ENCODE measurements at regions not wholly inside any gene's neighbourhood (a gene's known extent, or its start where the extent isn't known, plus 50 kb on each side); places are given as distances from the start of the nearest gene placed in this dataset.
"Not testable (repeated sequence)": the region's sequence is repeated elsewhere in the genome, so short reads cannot be mapped to it uniquely, and the experiment has no call there.

GRCh38 chr14:87783071-87783470 is 209.9 kb downstream of the GALC start:
- ATAC-seq, result no peak
- no peak overlapping the region for H3K4me3 Mint-ChIP-seq
- no peak overlapping the region for H3K27ac Mint-ChIP-seq
- CTCF ChIA-PET, result interaction anchor here (1.1 kb wide), 1 partner anchor 22 kb away, joined by 4 read pairs; no protein-coding TSS in a partner anchor
- no peaks in the 10 kb centered on the region for H3K36me3 Mint-ChIP-seq (ENCODE audit: low read depth)
- intact Hi-C loops (cut with DNase I, micrococcal nuclease), result no loop called here
- H3K9me3 Mint-ChIP-seq (ENCODE audit: low read depth), result no peaks in the 10 kb centered on the region
- H3K27me3 Mint-ChIP-seq, result no peaks in the 10 kb centered on the region
- no peak for DNase-seq
- POLR2A ChIA-PET, result no interaction called here
- H3K4me1 Mint-ChIP-seq, result no peaks in the 10 kb centered on the region

- Mint-ChIP-seq H3K36me3 (ENCODE audit: low read depth) (no peaks in the 10 kb centered on the region), H3K9me3 (ENCODE audit: low read depth) (peaks cover 2% of the 10 kb centered on the region), H3K4me1 (no peaks in the 10 kb centered on the region), H3K27me3 (no peaks in the 10 kb centered on the region), H3K4me3 (no peak overlapping the region), H3K27ac (no peak overlapping the region)
- intact Hi-C loops (cut with DNase I, micrococcal nuclease), result no loop called here
- ChIA-PET CTCF (interaction anchor here (1.3 kb wide), 1 partner anchor 32 kb away, joined by 4 read pairs; no protein-coding TSS in a partner anchor), POLR2A (no interaction called here)
- DNase-seq, result no peak
- no peak for ATAC-seq
These were observed 220.1 kb downstream of the GALC start for GRCh38 chr14:87772854-87773253.

GRCh38 chr14:87767567-87767901 is 225.4 kb downstream of the GALC start:
- Mint-ChIP-seq H3K36me3 (ENCODE audit: low read depth) (no peaks in the 10 kb centered on the region), H3K27me3 (peaks cover 2% of the 10 kb centered on the region), H3K27ac (no peak overlapping the region), H3K4me1 (no peaks in the 10 kb centered on the region), H3K4me3 (no peak overlapping the region), H3K9me3 (ENCODE audit: low read depth) (peaks cover 7% of the 10 kb centered on the region)
- ATAC-seq, result no peak
- ChIA-PET CTCF (no interaction called here), POLR2A (no interaction called here)
- no peak for DNase-seq
- intact Hi-C loops (cut with DNase I, micrococcal nuclease), result no loop called here

GRCh38 chr14:87758876-87759275 is 234.1 kb downstream of the GALC start:
- Mint-ChIP-seq H3K9me3 (ENCODE audit: low read depth) (peaks cover 12% of the 10 kb centered on the region), H3K27ac (no peak overlapping the region), H3K27me3 (peaks cover 6% of the 10 kb centered on the region), H3K4me3 (no peak overlapping the region), H3K36me3 (ENCODE audit: low read depth) (no peaks in the 10 kb centered on the region), H3K4me1 (no peaks in the 10 kb centered on the region)
- intact Hi-C loops (cut with DNase I, micrococcal nuclease), result no loop called here
- ATAC-seq, result no peak
- POLR2A ChIA-PET, result no interaction called here
- no peak for DNase-seq
- CTCF ChIA-PET, result interaction anchor here (1.3 kb wide), 1 partner anchor 13 kb away, joined by 5 read pairs; no protein-coding TSS in a partner anchor

GRCh38 chr14:87756661-87757060 is 236.3 kb downstream of the GALC start:
- POLR2A ChIA-PET, result no interaction called here
- Mint-ChIP-seq H3K27ac (no peak overlapping the region), H3K4me1 (no peaks in the 10 kb centered on the region), H3K9me3 (ENCODE audit: low read depth) (no peaks in the 10 kb centered on the region), H3K4me3 (no peak overlapping the region), H3K27me3 (peaks cover 6% of the 10 kb centered on the region), H3K36me3 (ENCODE audit: low read depth) (no peaks in the 10 kb centered on the region)
- CTCF ChIA-PET, result no interaction called here
- DNase-seq, result no peak
- intact Hi-C loops (cut with DNase I, micrococcal nuclease), result no loop called here
- no peak for ATAC-seq

GRCh38 chr14:87754520-87755223 is 238.3 kb downstream of the GALC start:
- Mint-ChIP-seq H3K4me3 (no peak overlapping the region), H3K9me3 (ENCODE audit: low read depth) (no peaks in the 10 kb centered on the region), H3K27me3 (peaks cover 2% of the 10 kb centered on the region), H3K36me3 (ENCODE audit: low read depth) (no peaks in the 10 kb centered on the region), H3K4me1 (no peaks in the 10 kb centered on the region), H3K27ac (no peak overlapping the region)
- no peak for ATAC-seq
- intact Hi-C loops (cut with DNase I, micrococcal nuclease), result no loop called here
- no peak for DNase-seq
- POLR2A ChIA-PET, result no interaction called here
- CTCF ChIA-PET, result no interaction called here

- ATAC-seq (no peak), DNase-seq (no peak)
- Mint-ChIP-seq H3K4me1 (no peaks in the 10 kb centered on the region), H3K36me3 (ENCODE audit: low read depth) (no peaks in the 10 kb centered on the region), H3K4me3 (no peak overlapping the region), H3K27ac (no peak overlapping the region), H3K9me3 (ENCODE audit: low read depth) (no peaks in the 10 kb centered on the region), H3K27me3 (peaks cover 5% of the 10 kb centered on the region)
- CTCF ChIA-PET, result interaction anchor here (0.7 to 1.6 kb wide), 2 partner anchors 149 to 199 kb away, joined by 3 read pairs; no protein-coding TSS in a partner anchor
- POLR2A ChIA-PET, result no interaction called here
- intact Hi-C loops (cut with DNase I, micrococcal nuclease), result no loop called here
These were observed 244.4 kb downstream of the GALC start for GRCh38 chr14:87748558-87748957.

- DNase-seq (peak; percentile 37), ATAC-seq (peak; percentile 49)
- POLR2A ChIA-PET, result no interaction called here
- Mint-ChIP-seq H3K36me3 (ENCODE audit: low read depth) (no peaks in the 10 kb centered on the region), H3K27ac (no peak overlapping the region), H3K4me1 (no peaks in the 10 kb centered on the region), H3K4me3 (no peak overlapping the region), H3K9me3 (ENCODE audit: low read depth) (no peaks in the 10 kb centered on the region), H3K27me3 (peaks cover 7% of the 10 kb centered on the region)
- CTCF ChIA-PET, result interaction anchor here (0.6 to 3.7 kb wide), 11 partner anchors 9 to 160 kb away, joined by 3 to 17 read pairs (median 3); no protein-coding TSS in a partner anchor
- intact Hi-C loops (cut with DNase I, micrococcal nuclease), result loop anchor here (1.0 to 2.0 kb wide), 2 partner anchors 151 kb away; no protein-coding TSS in a partner anchor
These were observed 247.4 kb downstream of the GALC start for GRCh38 chr14:87745507-87746118.

GRCh38 chr14:87734577-87735360 is 258.2 kb downstream of the GALC start:
- ATAC-seq; H3K27ac Mint-ChIP-seq; H3K27me3 Mint-ChIP-seq; H3K36me3 Mint-ChIP-seq (ENCODE audit: low read depth); H3K4me3 Mint-ChIP-seq; H3K9me3 Mint-ChIP-seq (ENCODE audit: low read depth); DNase-seq; intact Hi-C loops (cut with DNase I, micrococcal nuclease); H3K4me1 Mint-ChIP-seq: not testable (repeated sequence)
- ChIA-PET POLR2A (interaction anchor here (0.6 kb wide), 1 partner anchor 467 kb away, joined by 5 read pairs; no protein-coding TSS in a partner anchor), CTCF (interaction anchor here (0.6 to 1.1 kb wide), 2 partner anchors 11 to 563 kb away, joined by 3 read pairs; no protein-coding TSS in a partner anchor)

- not testable (repeated sequence) for H3K36me3 Mint-ChIP-seq (ENCODE audit: low read depth)
- CTCF ChIA-PET, result interaction anchor here (0.7 kb wide), 1 partner anchor 868 kb away, joined by 3 read pairs; no protein-coding TSS in a partner anchor
These were observed 259.9 kb downstream of the GALC start for GRCh38 chr14:87733115-87733514.

GRCh38 chr14:87732562-87732961 is 260.4 kb downstream of the GALC start:
- POLR2A ChIA-PET, result no interaction called here
- no peak for DNase-seq
- Mint-ChIP-seq H3K9me3 (ENCODE audit: low read depth) (no peaks in the 10 kb centered on the region), H3K27me3 (no peaks in the 10 kb centered on the region), H3K36me3 (ENCODE audit: low read depth) (no peaks in the 10 kb centered on the region), H3K27ac (no peak overlapping the region), H3K4me1 (no peaks in the 10 kb centered on the region), H3K4me3 (no peak overlapping the region)
- CTCF ChIA-PET, result interaction anchor here (0.7 kb wide), 1 partner anchor 868 kb away, joined by 3 read pairs; no protein-coding TSS in a partner anchor
- ATAC-seq, result no peak
- intact Hi-C loops (cut with DNase I, micrococcal nuclease), result no loop called here

More at GRCh38 chr14:87733115-87733514, 259.9 kb downstream of the GALC start:
- H3K27ac Mint-ChIP-seq; POLR2A ChIA-PET; DNase-seq; ATAC-seq; H3K4me3 Mint-ChIP-seq; H3K27me3 Mint-ChIP-seq; H3K9me3 Mint-ChIP-seq (ENCODE audit: low read depth); intact Hi-C loops (cut with DNase I, micrococcal nuclease); H3K4me1 Mint-ChIP-seq: not testable (repeated sequence)
